SK-N-SH treated with all-trans-retinoic acid at 6 μM for 48 hours (cell line): ENCODE measurements at regions not wholly inside any gene's neighbourhood (a gene's known extent, or its start where the extent isn't known, plus 50 kb on each side); places are given as distances from the start of the nearest gene placed in this dataset.

Experiments used
- ATAC-seq: fragments of 200-7000 bp; cut with Tn5 transposase; 3 replicates; pipeline ENCODE4 v1.9.1; 2020; ENCODE audit warnings: mild to moderate bottlenecking, moderate library complexity
- ARNTL ChIP-seq: fragments of 450-650 bp; formaldehyde crosslinking; IDR thresholded peaks from 2 replicates; pipeline ENCODE4 v1.5.0; 2020; ENCODE audit warnings: low read depth, mild to moderate bottlenecking, moderate library complexity, borderline replicate concordance
- BACH2 ChIP-seq: fragments of 250-450 bp; sonication (Bioruptor Pico); IDR thresholded peaks from 2 replicates; pipeline ENCODE4 v1.9.0; 2021; ENCODE audit warnings: mild to moderate bottlenecking, borderline replicate concordance
- CSDC2 ChIP-seq: fragments of 250-450 bp; sonication (Bioruptor Pico); IDR thresholded peaks from 2 replicates; pipeline ENCODE4 v1.5.0; 2020; ENCODE audit warnings: mild to moderate bottlenecking, moderate library complexity
- ESRRG ChIP-seq: fragments of 250-450 bp; sonication (Bioruptor Pico); IDR thresholded peaks from 2 replicates; pipeline ENCODE4 v1.6.1; 2021; ENCODE audit warnings: mild to moderate bottlenecking
- GLIS3 ChIP-seq: fragments of 250-450 bp; sonication (Bioruptor Pico); IDR thresholded peaks from 2 replicates; pipeline ENCODE4 v1.5.0; 2020; ENCODE audit warnings: mild to moderate bottlenecking, moderate library complexity
- ISL1 ChIP-seq: fragments of 250-450 bp; sonication (Bioruptor Pico); IDR thresholded peaks from 2 replicates; pipeline ENCODE4 v2.1.2; 2022; ENCODE audit warnings: mild to moderate bottlenecking, moderate library complexity
- OSR1 ChIP-seq: fragments of 250-450 bp; sonication (Bioruptor Pico); IDR thresholded peaks from 2 replicates; pipeline ENCODE4 v1.8.0; 2022; ENCODE audit warnings: moderate library complexity, mild to moderate bottlenecking, inconsistent platforms
- PPARA ChIP-seq: fragments of 250-450 bp; sonication (Bioruptor Pico); IDR thresholded peaks from 2 replicates; pipeline ENCODE4 v1.5.0; 2020; ENCODE audit warnings: mild to moderate bottlenecking, borderline replicate concordance
- RARB ChIP-seq: fragments of 250-450 bp; sonication (Bioruptor Pico); IDR thresholded peaks from 2 replicates; pipeline ENCODE4 v1.8.0; 2021; ENCODE audit warnings: mild to moderate bottlenecking, moderate library complexity
- SNAI2 ChIP-seq: fragments of 250-450 bp; sonication (Bioruptor Pico); IDR thresholded peaks from 2 replicates; pipeline ENCODE4 v1.5.0; 2020; ENCODE audit warnings: mild to moderate bottlenecking, moderate library complexity
- TCF4 ChIP-seq: fragments of 250-450 bp; sonication (Bioruptor Pico); IDR thresholded peaks from 2 replicates; pipeline ENCODE4 v1.8.0; 2021; ENCODE audit warnings: mild to moderate bottlenecking, moderate library complexity, borderline replicate concordance
- TOX ChIP-seq: fragments of 250-450 bp; sonication (Bioruptor Pico); IDR thresholded peaks from 2 replicates; pipeline ENCODE4 v1.8.0; 2021; ENCODE audit warnings: mild to moderate bottlenecking, moderate library complexity, borderline replicate concordance
- ZC3H10 ChIP-seq: fragments of 250-450 bp; sonication (Bioruptor Pico); IDR thresholded peaks from 2 replicates; pipeline ENCODE4 v1.5.1; 2021; ENCODE audit warnings: mild to moderate bottlenecking, moderate library complexity
- ZFP3 ChIP-seq: fragments of 250-450 bp; sonication (Bioruptor Pico); IDR thresholded peaks from 2 replicates; pipeline ENCODE4 v1.5.0; 2020; ENCODE audit warnings: mild to moderate bottlenecking, moderate library complexity
- ZFP30 ChIP-seq: fragments of 450-650 bp; formaldehyde crosslinking; IDR thresholded peaks from 2 replicates; pipeline ENCODE4 v1.5.0; 2022; ENCODE audit warnings: mild to moderate bottlenecking, moderate library complexity
- ZNF565 ChIP-seq: fragments of 450-650 bp; formaldehyde crosslinking; conservative IDR thresholded peaks from 2 replicates; pipeline ENCODE4 v1.5.0; 2020; ENCODE audit warnings: low read depth, mild to moderate bottlenecking, moderate library complexity
- ZNF70 ChIP-seq: fragments of 450-650 bp; formaldehyde crosslinking; IDR thresholded peaks from 2 replicates; pipeline ENCODE4 v1.5.0; 2020; ENCODE audit warnings: mild to moderate bottlenecking, moderate library complexity
- ZNF8 ChIP-seq: fragments of 450-650 bp; formaldehyde crosslinking; IDR thresholded peaks from 2 replicates; pipeline ENCODE4 v1.5.0; 2020; ENCODE audit warnings: mild to moderate bottlenecking, moderate library complexity
- TF ChIP-seq, protein P1 (sequence below): fragments of 250-450 bp; sonication (Bioruptor Pico); IDR thresholded peaks from 2 replicates; pipeline ENCODE4 v1.5.0; 2020; ENCODE audit warnings: mild to moderate bottlenecking, moderate library complexity
- TF ChIP-seq, protein P2 (sequence below): fragments of 250-450 bp; sonication (Bioruptor Pico); IDR thresholded peaks from 2 replicates; pipeline ENCODE4 v1.8.0; 2020; ENCODE audit warnings: mild to moderate bottlenecking, moderate library complexity, borderline replicate concordance
- TF ChIP-seq, protein P3 (sequence below): fragments of 250-450 bp; sonication (Bioruptor Pico); IDR thresholded peaks from 2 replicates; pipeline ENCODE4 v1.8.0; 2021; ENCODE audit warnings: low read depth, mild to moderate bottlenecking, moderate library complexity, borderline replicate concordance
- TF ChIP-seq, protein P4 (sequence below): fragments of 250-450 bp; sonication (Bioruptor Pico); IDR thresholded peaks from 2 replicates; pipeline ENCODE4 v1.5.1; 2021; ENCODE audit warnings: mild to moderate bottlenecking, moderate library complexity

DNA sequence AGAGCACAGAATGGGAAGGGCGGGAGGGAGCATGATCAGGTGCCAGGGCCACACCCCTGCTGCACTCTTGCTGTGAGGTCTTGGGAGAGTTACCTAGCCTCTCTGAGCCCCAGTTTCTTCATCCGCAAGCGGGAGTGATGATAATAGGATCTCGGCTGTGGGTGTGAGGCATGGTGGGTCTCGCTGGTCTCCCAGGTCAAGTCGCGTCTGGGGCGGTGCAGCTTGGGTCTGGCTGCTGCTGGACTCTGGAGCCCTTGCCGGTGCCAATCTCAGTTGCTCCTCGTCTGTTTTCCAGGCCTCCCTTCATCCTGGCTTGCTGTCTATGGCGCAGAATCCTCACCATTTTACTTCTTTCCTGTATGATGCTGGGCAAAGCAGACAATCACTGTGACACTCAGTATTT is 130.3 kb upstream of the RAB12 start:
- ATAC-seq, result peak; percentile 14; the same call in 1 of the 3 replicates
- TF ChIP-seq, protein P1, sequence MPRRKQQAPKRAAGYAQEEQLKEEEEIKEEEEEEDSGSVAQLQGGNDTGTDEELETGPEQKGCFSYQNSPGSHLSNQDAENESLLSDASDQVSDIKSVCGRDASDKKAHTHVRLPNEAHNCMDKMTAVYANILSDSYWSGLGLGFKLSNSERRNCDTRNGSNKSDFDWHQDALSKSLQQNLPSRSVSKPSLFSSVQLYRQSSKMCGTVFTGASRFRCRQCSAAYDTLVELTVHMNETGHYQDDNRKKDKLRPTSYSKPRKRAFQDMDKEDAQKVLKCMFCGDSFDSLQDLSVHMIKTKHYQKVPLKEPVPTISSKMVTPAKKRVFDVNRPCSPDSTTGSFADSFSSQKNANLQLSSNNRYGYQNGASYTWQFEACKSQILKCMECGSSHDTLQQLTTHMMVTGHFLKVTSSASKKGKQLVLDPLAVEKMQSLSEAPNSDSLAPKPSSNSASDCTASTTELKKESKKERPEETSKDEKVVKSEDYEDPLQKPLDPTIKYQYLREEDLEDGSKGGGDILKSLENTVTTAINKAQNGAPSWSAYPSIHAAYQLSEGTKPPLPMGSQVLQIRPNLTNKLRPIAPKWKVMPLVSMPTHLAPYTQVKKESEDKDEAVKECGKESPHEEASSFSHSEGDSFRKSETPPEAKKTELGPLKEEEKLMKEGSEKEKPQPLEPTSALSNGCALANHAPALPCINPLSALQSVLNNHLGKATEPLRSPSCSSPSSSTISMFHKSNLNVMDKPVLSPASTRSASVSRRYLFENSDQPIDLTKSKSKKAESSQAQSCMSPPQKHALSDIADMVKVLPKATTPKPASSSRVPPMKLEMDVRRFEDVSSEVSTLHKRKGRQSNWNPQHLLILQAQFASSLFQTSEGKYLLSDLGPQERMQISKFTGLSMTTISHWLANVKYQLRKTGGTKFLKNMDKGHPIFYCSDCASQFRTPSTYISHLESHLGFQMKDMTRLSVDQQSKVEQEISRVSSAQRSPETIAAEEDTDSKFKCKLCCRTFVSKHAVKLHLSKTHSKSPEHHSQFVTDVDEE, result no peak
- TF ChIP-seq ARNTL (CRISPR knock-in tag), result no peak
- TF ChIP-seq ISL1 (CRISPR knock-in tag), result no peak
- TF ChIP-seq ZNF565, result no peak
- TF ChIP-seq, protein P2, sequence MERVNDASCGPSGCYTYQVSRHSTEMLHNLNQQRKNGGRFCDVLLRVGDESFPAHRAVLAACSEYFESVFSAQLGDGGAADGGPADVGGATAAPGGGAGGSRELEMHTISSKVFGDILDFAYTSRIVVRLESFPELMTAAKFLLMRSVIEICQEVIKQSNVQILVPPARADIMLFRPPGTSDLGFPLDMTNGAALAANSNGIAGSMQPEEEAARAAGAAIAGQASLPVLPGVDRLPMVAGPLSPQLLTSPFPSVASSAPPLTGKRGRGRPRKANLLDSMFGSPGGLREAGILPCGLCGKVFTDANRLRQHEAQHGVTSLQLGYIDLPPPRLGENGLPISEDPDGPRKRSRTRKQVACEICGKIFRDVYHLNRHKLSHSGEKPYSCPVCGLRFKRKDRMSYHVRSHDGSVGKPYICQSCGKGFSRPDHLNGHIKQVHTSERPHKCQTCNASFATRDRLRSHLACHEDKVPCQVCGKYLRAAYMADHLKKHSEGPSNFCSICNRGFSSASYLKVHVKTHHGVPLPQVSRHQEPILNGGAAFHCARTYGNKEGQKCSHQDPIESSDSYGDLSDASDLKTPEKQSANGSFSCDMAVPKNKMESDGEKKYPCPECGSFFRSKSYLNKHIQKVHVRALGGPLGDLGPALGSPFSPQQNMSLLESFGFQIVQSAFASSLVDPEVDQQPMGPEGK (CRISPR knock-in tag), result no peak
- TF ChIP-seq ZFP3 (CRISPR knock-in tag), result no peak
- TF ChIP-seq ZFP30 (CRISPR knock-in tag), result no peak
- TF ChIP-seq OSR1 (CRISPR knock-in tag), result no peak
- TF ChIP-seq ESRRG (CRISPR knock-in tag), result no peak
- no peak for TF ChIP-seq BACH2 (CRISPR knock-in tag)
- TF ChIP-seq TOX (CRISPR knock-in tag), result no peak
- TF ChIP-seq, protein P3, sequence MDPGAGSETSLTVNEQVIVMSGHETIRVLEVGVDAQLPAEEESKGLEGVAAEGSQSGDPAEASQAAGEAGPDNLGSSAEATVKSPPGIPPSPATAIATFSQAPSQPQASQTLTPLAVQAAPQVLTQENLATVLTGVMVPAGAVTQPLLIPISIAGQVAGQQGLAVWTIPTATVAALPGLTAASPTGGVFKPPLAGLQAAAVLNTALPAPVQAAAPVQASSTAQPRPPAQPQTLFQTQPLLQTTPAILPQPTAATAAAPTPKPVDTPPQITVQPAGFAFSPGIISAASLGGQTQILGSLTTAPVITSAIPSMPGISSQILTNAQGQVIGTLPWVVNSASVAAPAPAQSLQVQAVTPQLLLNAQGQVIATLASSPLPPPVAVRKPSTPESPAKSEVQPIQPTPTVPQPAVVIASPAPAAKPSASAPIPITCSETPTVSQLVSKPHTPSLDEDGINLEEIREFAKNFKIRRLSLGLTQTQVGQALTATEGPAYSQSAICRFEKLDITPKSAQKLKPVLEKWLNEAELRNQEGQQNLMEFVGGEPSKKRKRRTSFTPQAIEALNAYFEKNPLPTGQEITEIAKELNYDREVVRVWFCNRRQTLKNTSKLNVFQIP (CRISPR knock-in tag), result no peak
- no peak for TF ChIP-seq CSDC2 (CRISPR knock-in tag)
- no peak for TF ChIP-seq ZNF8
- TF ChIP-seq SNAI2 (CRISPR knock-in tag), result no peak
- no peak for TF ChIP-seq PPARA (CRISPR knock-in tag)
- TF ChIP-seq GLIS3 (CRISPR knock-in tag), result no peak
- TF ChIP-seq ZC3H10 (CRISPR knock-in tag), result no peak
- TF ChIP-seq, protein P4, sequence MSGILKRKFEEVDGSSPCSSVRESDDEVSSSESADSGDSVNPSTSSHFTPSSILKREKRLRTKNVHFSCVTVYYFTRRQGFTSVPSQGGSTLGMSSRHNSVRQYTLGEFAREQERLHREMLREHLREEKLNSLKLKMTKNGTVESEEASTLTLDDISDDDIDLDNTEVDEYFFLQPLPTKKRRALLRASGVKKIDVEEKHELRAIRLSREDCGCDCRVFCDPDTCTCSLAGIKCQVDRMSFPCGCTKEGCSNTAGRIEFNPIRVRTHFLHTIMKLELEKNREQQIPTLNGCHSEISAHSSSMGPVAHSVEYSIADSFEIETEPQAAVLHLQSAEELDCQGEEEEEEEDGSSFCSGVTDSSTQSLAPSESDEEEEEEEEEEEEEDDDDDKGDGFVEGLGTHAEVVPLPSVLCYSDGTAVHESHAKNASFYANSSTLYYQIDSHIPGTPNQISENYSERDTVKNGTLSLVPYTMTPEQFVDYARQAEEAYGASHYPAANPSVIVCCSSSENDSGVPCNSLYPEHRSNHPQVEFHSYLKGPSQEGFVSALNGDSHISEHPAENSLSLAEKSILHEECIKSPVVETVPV (CRISPR knock-in tag), result no peak
- TF ChIP-seq, all 23 proteins: peak for 0

DNA sequence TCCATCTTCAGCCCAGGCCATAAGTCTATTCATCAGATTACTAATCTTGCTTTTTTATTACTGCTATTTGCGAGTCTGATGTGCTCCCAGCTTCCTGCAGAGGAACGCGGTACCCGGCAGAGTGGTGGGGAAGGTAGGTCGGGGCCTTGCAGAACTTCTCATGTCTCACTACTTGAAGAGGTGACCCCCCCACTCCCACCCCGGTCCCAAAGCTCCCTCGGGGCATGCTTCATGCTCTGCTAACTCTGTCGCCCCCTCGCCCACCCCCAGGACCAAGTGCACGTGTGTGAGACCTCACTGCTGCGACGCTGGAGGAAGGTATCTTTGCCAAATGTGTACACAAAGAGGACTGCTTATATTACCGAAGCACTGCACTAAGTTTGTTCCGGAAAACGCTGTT is 129.4 kb upstream of the RAB12 start:
- no peak for ATAC-seq
- TF ChIP-seq ARNTL (CRISPR knock-in tag) (no peak), ZNF70 (CRISPR knock-in tag) (no peak), SNAI2 (CRISPR knock-in tag) (no peak), ESRRG (CRISPR knock-in tag) (no peak), TOX (CRISPR knock-in tag) (no peak), RARB (CRISPR knock-in tag) (no peak), BACH2 (CRISPR knock-in tag) (no peak)

DNA sequence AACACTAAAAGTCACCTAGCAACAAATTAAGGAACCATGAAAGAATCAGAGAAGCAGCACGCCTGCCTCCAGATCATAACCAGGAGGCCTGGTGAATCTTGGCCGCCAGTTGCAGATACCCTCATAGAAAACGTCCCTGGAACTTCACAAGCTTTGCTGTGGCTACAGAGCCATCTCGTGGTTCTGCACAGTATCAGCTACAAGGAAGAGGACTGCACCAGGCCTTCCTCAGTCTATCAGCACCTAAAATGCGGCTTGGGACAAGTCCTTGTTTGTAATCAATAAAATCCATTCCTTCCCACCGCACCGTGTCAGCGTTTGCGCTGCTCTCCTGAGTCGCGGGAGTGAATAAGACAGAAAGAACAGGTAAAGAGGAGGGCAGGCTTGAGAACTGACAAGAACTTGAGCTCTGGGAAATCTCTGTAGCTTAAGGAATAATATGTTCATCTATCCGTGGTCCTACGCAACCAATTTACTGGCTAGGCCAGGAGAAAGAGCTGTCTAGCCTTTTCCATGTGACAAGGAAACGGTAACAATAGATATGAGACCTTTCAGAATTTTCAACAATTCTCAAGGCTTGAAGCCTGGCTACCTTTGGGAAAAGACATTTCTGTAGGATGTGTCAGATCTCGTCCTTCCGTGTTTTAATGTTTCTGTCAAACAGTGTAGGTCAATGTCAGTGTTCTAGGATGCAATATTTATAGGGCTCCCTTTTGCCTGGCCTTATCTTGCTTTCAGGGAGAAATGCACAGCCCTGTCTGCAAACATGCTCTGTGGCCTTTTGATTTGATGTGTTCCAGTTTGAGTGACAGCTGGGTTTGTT is 128.5 kb upstream of the RAB12 start:
- ATAC-seq, result peak; percentile 80
- TF ChIP-seq TCF4, result peak; percentile 13; the same call in 1 of the 2 replicates
- TF ChIP-seq ZFP30 (CRISPR knock-in tag), result no peak
